NCI-H1930 (cell line): ENCODE measurements at regions not wholly inside any gene's neighbourhood (a gene's known extent, or its start where the extent isn't known, plus 50 kb on each side); places are given as distances from the start of the nearest gene placed in this dataset.
"Not testable (repeated sequence)": the region's sequence is repeated elsewhere in the genome, so short reads cannot be mapped to it uniquely, and the experiment has no call there.

Experiments used
- DNase-seq, 2 experiments: peaks; one replicate each; lab custom pipeline; 2025; lab: John Stamatoyannopoulos, UW

DNA sequence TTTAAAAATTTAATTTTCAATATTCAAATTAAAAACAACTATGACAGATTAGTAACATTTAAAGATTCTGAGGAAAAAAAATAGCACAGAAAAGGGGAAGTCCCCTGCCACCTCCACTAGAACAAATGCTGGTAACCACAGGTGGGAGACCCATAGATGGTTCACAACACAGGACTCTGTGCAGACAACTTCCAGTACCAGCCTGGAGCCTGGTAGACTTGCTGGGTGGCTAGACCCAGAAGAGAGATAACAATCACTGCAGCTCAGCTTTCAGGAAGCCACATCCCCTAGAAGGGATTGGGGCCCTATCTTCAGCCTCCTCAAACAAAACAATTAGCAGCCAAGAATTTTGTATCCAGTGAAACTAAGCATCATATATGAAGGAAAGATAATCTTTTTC, 179.6 kb upstream of the RND3 start:
- not testable (repeated sequence) for DNase-seq

DNA sequence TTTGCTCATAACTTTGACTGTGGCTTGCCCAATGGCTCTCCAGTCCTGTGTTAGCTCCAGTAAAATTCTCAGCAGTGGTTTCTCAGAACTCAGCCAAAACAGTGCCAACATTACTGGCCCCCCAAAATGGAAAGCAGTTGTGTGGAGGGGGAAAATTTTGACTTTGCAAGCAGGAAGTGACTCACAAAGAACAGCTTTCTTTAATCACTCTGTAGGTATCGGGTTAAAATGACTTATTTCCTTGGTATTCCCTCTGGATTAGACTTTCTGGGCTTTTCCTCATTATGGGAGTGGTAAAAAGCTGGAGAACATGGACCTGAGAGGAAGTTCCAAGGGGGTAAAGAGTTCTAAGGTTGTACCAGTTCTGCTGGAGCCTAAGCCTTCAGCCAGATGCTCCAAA, 175.7 kb upstream of the RND3 start:
- DNase-seq: no peak

DNA sequence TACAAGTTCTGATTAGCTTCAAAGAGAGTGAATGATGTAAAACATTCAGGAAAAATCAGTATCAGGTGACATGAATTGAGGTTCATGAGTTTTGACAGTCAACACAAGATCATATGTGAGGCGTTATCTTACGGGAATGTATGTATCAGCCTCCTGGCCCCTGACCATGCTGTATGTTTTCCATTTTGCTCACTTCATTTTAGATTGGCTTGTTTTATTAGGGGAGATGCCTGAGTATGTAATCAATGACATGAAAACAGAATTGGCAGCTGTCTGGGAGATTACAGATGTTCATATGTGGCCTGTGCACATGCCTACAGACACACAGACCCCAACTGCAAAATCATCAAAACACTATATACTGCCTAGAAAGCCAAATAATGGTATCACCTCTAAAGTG, 168.5 kb upstream of the RND3 start:
- DNase-seq: no peak

DNA sequence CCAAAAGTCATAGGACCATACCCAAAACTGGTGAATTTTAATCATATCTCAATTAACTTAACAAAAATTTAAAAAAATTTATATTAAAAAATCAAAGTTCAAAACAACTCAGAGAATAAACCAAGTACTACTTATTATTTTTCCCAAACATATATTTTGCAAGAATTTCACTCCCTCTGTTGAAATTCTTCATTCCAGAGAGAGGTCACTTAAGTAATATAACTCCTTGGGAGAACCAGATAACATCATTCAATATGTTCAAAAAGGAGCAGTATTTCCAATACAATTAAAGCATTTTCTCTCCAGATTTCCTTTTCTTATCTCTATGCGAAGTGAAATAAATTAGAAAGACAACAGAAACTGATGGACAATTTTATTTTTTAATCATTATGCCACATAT, 165.9 kb upstream of the RND3 start:
- DNase-seq: no peak

DNA sequence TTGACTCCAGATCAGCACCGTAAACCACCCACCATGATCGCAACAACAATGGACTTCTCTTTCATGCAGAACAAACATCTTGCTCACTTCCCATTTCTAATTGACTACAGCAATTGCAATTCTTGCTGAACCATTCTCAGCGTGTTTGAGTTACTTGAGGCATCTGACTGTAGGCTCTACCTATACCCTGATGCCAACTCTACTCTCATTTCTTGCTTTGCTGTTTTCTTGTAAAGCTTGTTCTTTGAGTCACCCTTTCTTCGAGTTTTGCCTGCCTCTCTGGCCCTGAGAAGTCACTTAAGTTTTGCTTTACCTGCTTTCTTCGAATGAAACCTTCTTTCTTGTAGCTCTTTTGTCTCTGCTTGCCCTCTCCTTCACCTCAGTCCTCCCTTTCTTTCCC, 160.5 kb upstream of the RND3 start:
- no peak for DNase-seq

DNA sequence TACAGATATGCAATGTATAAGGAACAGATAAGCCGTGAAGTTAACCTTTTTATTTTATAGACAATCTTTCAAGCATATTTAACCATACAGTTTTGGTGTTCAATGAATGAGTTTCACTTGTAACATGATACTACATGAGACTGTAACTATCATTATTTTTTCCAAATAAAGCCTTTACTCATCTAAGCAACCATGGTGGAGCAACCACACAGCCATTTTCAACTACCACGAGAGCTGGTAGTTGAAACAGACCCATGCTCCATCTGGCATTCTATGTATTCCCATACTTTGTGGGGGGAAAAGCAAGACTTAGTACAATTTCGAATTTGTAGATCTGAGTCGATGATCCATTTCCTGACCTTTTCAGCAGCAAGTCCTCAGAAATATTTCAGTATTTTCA, 159.3 kb upstream of the RND3 start:
- DNase-seq: no peak

DNA sequence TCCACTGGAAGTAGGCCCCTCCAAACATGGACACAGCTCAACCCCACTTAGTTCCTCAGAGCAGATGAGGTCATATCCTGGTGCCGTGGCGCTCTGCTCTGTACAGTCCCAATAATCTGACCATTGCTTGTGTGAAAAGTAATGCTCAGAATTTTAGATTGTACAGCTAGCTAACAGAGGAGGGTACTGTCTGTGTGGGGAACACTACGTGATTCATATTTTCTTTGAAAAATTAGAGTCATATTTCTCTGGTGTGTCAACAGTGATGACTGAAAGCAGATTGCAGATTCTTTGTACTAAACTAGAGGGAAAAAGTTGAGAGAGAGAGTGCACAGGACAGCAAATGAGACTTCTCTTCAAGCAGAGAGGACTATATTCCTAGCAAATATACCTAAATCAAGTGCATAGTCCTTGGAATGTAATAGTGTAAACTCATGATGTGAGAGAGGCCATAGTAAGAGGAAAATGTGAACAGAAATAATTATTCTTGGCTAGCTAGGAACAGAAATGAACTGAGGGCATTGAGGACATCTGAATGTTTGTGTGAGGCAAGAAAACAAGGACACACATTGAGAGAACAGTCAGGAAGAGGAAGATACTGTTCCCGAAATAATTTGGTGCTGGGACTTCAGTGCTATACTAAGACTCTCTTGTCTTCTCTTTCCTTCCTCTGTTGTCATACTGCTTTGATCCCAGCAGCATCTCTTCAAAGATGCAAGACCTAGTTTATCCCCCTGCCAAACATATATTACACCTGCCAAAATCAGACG, 157.0 kb upstream of the RND3 start:
- no peak for DNase-seq

DNA sequence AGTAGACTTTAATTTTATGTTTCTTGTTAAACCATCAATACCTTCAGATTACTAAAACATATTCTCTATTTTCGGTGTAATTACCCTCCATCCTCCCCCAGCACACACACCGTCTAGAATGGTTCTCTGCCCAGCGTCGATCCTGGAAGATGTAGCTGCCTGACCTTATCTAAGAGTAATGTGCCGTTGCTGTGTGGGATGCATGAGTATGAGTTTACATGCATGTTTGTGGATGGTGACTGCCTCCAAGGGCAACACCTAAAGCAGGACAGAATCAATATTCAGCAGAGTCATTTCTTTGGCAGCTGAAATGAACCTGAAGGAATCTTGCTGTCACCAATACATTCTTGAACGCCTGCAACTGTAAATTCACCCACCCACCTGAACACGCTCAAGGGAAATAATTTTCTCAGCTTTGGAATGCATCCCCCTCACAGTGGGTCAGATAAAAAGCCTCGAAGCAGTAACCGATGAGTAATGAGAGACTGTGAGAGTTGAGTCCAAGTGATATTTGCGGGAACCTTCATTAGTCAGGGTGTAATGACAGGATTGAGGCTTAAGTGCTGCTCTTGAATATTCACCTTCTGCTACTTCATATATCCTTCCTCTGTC, 155.8 kb upstream of the RND3 start:
- no peak for DNase-seq

DNA sequence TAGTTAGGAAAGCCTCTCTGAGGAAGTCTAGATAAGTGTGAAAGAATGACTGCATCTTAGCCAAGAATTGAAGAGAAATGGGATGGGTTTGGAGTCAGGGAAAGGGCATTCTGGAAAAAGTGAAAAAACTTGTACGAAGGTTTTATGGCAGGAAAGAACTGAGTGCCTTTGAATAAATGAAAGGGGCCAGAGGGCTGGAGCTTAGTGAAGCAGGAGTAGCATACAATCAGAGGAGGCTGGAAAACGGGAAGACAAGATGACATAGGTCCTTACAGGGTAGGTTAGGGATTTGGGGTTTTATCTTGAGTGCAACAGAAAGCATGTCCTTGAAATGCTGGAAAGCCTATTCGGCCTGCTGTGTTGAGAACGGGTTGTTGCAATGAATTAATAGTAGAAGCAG, 152.6 kb upstream of the RND3 start:
- DNase-seq: no peak

DNA sequence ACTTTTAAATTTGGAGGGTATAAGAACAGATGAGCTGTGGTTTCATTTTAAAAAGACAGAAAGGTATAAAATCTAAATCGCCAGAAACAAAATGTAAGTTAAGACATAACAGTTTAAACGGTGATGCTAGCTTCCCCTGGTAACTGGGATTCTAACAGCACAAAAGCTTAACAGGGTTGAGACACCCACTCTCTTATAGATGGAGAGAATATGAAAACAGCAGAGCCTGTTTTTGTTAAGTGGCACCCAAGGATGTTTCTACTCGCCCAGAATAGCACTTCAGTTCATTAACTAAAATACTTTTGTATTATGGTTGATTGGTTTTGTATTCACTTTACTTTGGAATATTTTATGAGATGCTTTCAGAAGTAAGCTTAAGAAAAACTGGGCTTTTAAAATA, 151.9 kb upstream of the RND3 start:
- no peak for DNase-seq

DNA sequence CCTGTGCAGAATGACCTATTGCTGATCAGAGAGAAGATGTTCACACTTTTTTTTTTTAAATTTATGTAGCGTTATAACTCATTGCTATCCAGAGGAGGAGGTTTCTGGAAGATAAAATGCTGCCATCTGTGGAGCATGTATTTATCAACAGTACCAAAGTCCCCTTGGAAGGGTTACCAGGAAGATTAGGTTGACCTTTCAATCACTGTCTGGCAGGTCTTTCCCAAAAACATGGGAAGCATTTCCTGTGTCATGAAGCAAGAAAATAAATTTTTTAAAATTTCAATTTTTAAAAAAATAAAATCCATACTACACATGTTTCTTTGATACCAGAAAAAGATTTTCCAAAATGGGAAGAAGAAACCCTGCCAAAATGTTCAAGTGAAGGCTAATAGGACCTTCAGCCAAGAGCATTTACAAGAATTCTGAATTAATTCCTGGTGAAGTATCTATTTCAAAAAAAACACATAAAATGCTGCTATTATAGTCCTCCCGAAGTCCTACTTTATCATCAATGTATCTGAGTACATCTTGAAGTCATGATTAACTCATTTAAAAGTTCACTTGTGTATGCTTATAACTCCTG, 143.9 kb upstream of the RND3 start:
- no peak for DNase-seq

DNA sequence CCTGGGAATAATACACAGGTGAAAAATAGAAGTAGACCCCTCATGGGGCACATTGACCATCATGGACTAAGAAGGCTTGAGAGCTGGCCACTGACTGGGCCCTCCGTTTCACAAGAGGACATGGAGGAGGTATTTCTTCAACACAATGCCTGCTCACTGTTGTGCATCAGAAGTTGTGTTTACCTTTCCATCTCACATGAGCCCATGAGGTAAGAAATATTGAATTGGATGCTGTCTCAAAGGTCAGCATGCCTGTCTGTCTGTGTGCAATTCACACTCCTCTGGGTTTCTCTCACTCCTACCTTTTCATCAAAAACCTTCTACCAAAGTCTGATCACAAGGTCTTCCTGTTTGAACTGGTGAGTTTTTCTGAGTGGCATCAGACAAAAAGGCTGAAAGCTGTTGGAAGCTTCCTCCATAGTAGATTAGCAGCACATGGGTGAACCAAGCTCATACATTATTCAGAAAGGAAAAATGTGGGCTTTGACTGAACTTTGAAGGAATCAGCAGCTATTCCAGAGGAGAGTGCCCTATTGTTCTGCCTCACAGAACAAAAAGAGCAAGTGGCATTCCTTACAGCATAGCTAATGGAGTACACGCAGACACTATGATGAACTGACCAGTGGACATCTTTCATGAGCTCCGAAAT, 143.2 kb upstream of the RND3 start:
- no peak for DNase-seq

DNA sequence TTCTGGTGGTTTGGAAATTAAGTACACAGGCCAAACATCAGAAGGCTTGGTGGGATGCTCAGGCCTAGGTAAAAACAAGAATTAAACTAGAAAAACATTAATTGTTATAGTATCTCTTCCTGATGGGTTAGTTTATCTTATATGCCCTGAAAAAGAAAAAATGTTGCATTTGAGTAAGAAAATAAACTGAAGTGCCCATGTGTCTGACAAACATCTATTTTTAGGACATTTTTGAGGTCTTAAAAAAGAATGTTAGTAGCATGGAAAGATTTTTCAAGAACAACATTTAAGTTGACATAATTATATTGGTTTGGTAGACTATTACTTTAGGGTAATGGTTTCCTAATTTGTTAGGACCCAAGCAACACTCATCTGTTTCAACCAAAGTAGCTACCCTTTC, 140.1 kb upstream of the RND3 start:
- no peak for DNase-seq

DNA sequence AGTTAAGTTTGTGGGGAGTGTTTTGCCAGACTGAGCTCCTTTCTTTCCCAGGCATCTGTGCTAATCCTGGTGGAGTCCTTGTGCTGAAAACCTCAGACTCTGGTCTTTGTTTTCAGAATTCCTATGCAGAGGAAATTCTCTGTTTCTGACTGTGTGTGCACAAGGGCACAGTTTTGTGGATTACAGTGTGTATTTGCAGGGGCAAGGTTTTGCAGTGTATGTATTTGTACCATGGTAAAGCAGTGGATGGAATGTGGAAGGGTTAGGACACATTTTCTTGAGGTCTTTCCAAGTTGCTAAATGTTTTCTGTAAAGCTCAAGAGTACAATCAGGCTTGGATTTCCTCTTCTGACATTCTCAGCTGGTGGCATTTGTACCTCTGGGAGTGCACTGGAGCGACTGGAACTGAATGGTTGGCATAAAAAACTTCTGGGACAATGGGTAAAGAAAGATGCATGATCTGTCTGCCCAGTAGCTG, 139.5 kb upstream of the RND3 start:
- no peak for DNase-seq

DNA sequence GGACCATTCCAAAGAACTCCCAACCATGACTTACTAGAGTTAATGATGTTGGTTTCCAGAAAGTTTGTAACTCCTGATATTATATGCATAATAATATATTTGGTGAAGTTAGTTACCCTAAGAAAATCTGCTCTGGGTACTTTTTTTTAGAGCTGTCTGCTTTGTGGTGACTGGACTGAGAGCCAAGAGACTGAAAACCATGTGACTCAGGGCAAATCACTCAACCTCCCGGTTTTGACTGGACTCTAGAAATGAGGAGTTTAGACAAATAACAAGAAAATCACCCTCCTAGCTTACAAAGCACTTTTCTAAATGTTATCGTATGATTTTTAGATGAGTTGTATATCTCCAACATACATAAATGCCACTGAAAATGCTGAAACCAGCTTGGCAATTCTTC, 138.3 kb upstream of the RND3 start:
- DNase-seq: no peak

DNA sequence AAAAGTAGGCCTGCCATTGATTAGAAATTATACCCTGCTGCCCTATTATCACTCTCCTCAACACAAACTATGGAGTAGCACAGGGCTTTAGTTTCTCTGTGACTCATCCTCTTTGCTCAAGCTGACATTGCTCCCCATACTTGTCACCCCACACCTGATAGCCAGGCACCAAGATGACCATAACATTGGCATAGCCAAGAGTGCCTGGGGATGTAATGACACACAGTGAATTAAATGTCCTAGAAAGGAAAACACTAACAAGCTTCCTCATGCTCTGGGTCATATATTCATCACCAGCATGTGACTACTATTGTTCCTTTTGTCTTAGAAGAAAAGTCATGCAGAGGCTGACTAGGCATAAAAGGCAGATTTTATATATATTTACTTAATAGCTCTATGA, 137.8 kb upstream of the RND3 start:
- DNase-seq: no peak

DNA sequence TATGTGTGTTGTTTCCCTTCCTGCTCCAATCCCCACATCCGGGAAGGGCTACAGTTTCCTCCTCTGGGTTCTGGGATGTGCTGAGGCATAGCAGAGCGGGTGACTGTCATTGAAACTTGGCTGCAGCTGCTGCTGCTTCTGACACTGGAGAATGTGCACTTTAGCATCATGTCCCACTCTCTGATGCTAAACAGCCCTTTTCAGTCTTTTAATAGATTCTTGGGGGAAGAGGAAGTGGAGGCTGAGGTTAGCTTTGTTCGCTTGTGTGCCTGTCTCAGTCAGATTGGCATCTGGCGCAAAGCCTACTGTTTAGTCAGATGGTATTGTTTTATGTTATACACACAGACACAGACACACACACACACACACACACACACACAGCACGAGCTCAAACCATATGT, 136.5 kb upstream of the RND3 start:
- DNase-seq: no peak

DNA sequence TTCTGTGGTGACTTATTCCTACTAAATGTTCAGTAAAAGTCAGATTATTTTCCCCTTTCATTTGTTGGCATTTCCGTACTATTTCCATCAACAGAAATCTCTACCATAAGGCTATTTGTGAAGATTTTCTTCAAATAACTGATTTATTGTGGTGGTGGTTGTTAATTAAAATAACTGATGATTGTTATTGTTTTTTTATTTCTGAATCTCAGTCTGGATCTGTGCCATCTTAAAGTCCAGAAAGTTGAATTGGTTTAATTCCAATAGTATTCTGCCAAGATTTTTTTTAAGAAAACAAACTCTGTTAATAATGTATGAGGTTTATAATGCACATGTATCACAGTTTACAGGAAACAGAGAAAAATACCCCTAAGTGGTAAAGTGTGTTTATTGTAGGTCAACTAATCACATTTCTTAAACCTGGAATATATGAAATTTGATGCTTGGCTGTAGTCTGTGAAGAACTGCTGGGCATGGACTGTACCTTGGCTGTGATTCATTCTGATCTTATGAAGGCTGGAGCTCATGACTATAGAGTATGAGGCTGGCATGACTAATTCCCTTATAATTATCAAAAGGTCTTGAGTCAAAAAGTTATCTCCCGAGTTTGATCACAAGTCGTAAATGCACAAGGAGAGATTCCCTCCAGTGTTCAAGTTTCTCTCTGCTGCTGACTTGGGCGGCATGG, 134.2 kb upstream of the RND3 start:
- DNase-seq: no peak

DNA sequence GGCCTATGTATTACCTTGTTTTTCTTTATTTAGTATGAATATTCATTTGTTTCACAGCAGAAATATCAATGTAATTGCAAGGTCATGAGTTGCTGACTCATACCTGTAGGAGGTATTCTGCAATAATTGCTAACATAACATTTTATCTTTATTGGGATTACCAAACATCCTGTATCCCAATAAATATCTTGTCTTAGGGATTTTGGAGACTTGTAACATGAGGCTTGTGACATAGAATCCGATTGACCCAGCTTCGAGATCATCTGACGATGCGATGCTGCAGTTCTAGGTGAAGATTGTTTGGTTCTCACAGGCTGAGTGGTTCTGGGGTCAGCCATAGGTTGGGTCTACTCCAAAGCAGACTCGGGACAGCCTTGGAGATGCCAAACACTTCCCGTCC, 133.4 kb upstream of the RND3 start:
- DNase-seq: no peak

DNA sequence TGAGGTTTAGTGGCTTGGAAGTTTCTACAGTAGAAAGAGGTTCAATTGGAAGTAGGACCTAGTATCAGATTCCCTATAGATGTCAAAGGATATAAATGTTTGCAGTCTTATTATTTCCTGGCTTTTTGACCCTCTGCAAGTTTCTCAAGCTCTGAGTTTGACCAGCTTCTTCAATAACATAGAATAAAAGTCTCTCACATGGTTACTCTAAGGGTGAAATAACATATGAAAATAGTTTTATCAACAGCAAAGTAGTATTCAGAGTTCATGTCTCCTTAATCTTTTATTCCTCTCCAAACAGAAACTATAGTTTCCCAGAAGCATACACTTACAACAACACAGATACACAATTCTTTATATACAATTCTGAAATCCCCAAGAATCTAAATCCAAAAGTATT, 132.9 kb upstream of the RND3 start:
- no peak for DNase-seq

DNA sequence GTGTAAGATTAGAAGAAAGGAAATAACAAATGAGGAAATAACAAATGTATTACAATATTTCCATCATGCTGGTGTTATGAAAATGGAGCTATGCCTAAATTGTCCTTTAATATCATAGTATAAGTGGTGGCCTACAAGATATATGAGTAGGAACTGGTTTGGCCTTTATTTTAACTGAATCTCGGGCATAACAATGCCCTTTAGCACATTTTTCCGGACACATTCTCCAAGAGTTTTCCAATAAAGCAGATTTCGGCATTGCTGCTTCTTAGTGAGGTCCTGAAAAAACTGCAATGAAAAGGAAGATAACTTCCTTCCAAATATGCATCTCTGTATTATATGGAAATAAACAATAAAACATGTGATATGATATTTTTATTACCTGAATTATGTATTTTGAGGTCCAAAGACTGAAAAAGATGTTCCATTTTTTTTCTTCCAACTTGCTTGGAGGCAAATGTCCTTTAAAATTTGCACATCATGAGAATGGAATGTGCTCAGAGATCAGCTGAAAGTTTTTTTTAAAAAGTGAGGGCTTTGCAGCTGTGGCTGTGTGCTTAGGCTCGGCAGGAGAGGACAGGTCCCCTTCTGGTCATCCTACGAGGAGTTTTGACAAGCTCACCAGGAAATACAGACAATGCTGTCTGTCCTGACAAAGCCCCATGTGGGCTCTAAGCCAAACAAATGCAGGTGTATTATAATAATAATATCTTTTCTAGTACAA, 132.3 kb upstream of the RND3 start:
- no peak for DNase-seq
